Neural cell (in vitro differentiated cells): ENCODE measurements at regions not wholly inside any gene's neighbourhood (a gene's known extent, or its start where the extent isn't known, plus 50 kb on each side); places are given as distances from the start of the nearest gene placed in this dataset.

Experiments used
- H2AFZ ChIP-seq: fragments of 200-600, 300-800 bp; sonication (generic), shearing (Covaris generic); 2 replicates; pipeline ENCODE4 v1.6.0; 2014; ENCODE audit warnings: low read depth, mild to moderate bottlenecking, antibody characterized with exemption, low read length, moderate library complexity
- H3F3A ChIP-seq: fragments of 200-600 bp; shearing (Covaris generic); 2 replicates; pipeline ENCODE4 v1.6.1; 2016; ENCODE audit warnings: mild to moderate bottlenecking, moderate library complexity, mixed read lengths, antibody characterized with exemption, low read length; ENCODE audit not compliant: insufficient read depth, poor library complexity, severe bottlenecking
- H3K27ac ChIP-seq: fragments of 200-600, 300-800 bp; sonication (generic), shearing (Covaris generic); 2 replicates; pipeline ENCODE4 v1.5.1; 2014; ENCODE audit warnings: mild to moderate bottlenecking, low read length, moderate library complexity
- H3K27me3 ChIP-seq: fragments of 300-800, 200-600 bp; sonication (generic), shearing (Covaris generic); 2 replicates; pipeline ENCODE4 v1.6.0; 2014; ENCODE audit warnings: mild to moderate bottlenecking, low read depth, low read length, moderate library complexity; ENCODE audit not compliant: insufficient read depth
- H3K36me3 ChIP-seq: fragments of 300-800, 200-600 bp; sonication (generic), shearing (Covaris generic); 2 replicates; pipeline ENCODE4 v1.5.1; 2014; ENCODE audit warnings: mild to moderate bottlenecking, antibody characterized with exemption, low read length, moderate library complexity; ENCODE audit not compliant: insufficient read depth
- H3K4me2 ChIP-seq: fragments of 300-800, 200-600 bp; sonication (generic), shearing (Covaris generic); 2 replicates; pipeline ENCODE4 v1.6.0; 2014; ENCODE audit warnings: mild to moderate bottlenecking, low read length
- H3K4me3 ChIP-seq: fragments of 300-800, 200-600 bp; sonication (generic), shearing (Covaris generic); 2 replicates; pipeline ENCODE4 v1.5.1; 2014; ENCODE audit warnings: mild to moderate bottlenecking, low read length, moderate library complexity
- H3K79me2 ChIP-seq: fragments of 200-600 bp; shearing (Covaris generic); replicated peaks from 2 replicates; pipeline ENCODE4 v1.6.0; 2014; ENCODE audit warnings: mild to moderate bottlenecking, low read length, moderate library complexity; ENCODE audit not compliant: insufficient read depth
- H3K9ac ChIP-seq: fragments of 300-800, 200-600 bp; sonication (generic), shearing (Covaris generic); 2 replicates; pipeline ENCODE4 v1.6.1; 2016; ENCODE audit warnings: mild to moderate bottlenecking, low read length, mixed read lengths
- H3K9me2 ChIP-seq: fragments of 200-600 bp; shearing (Covaris generic); 2 replicates; pipeline ENCODE4 v1.6.1; 2016; ENCODE audit warnings: mild to moderate bottlenecking, low read length, mixed read lengths; ENCODE audit not compliant: insufficient read depth
- H3K9me3 ChIP-seq: fragments of 200-600, 300-800 bp; sonication (generic), shearing (Covaris generic); 2 replicates; pipeline ENCODE4 v1.6.1; 2016; ENCODE audit warnings: mild to moderate bottlenecking, mixed run types, low read length, moderate library complexity, mixed read lengths
- H4K20me1 ChIP-seq: fragments of 200-600 bp; shearing (Covaris generic); 2 replicates; pipeline ENCODE4 v1.6.1; 2016; ENCODE audit warnings: mild to moderate bottlenecking, mixed run types; ENCODE audit not compliant: insufficient read depth
- EP300 ChIP-seq: fragments of 450-650 bp; conservative IDR thresholded peaks from 2 replicates; pipeline ENCODE4 v1.6.1; 2014; ENCODE audit warnings: antibody characterized with exemption, mild to moderate bottlenecking, moderate library complexity; ENCODE audit not compliant: poor library complexity, severe bottlenecking
- EZH2 ChIP-seq: fragments of 200-600, 300-800 bp; shearing (Covaris generic), sonication (generic); IDR thresholded peaks from 2 replicates; pipeline ENCODE4 v1.6.1; 2014; ENCODE audit warnings: antibody characterized with exemption, low read length, borderline replicate concordance, mild to moderate bottlenecking; ENCODE audit not compliant: insufficient read depth, poor library complexity, severe bottlenecking
- MXI1 ChIP-seq: fragments of 450-650 bp; conservative IDR thresholded peaks from 2 replicates; pipeline ENCODE4 v1.6.1; 2014; ENCODE audit warnings: antibody characterized with exemption, mild to moderate bottlenecking; ENCODE audit not compliant: poor library complexity, severe bottlenecking
- POLR2AphosphoS5 ChIP-seq: IDR thresholded peaks from 2 replicates; pipeline ENCODE4 v1.6.1; 2012
- RAD21 ChIP-seq: fragments of 450-650 bp; conservative IDR thresholded peaks from 2 replicates; pipeline ENCODE4 v1.6.1; 2014; ENCODE audit warnings: antibody characterized with exemption, mild to moderate bottlenecking, moderate library complexity
- REST ChIP-seq: IDR thresholded peaks from 2 replicates; pipeline ENCODE4 v1.6.1; 2012; ENCODE audit warnings: borderline replicate concordance
- SMC3 ChIP-seq: fragments of 450-650 bp; conservative IDR thresholded peaks from 2 replicates; pipeline ENCODE4 v1.6.1; 2014; ENCODE audit warnings: antibody characterized with exemption, mild to moderate bottlenecking, moderate library complexity; ENCODE audit not compliant: poor library complexity
- TAF1 ChIP-seq: IDR thresholded peaks from 2 replicates; pipeline ENCODE4 v1.6.1; 2012; ENCODE audit warnings: low read depth
- TF ChIP-seq, protein P1 (sequence below): fragments of 450-650 bp; IDR thresholded peaks from 2 replicates; pipeline ENCODE4 v1.5.1; 2014; ENCODE audit warnings: antibody characterized with exemption, mild to moderate bottlenecking, moderate library complexity; ENCODE audit not compliant: poor library complexity, severe bottlenecking

GRCh38 chr2:111663471-111664274 lies 220.3 kb downstream of the ANAPC1 start:
- TF ChIP-seq EZH2 (no peak), RAD21 (no peak), SMC3 (no peak), POLR2AphosphoS5 (no peak), REST (no peak), EP300 (no peak), TAF1 (no peak), MXI1 (no peak)
- TF ChIP-seq, protein P1, sequence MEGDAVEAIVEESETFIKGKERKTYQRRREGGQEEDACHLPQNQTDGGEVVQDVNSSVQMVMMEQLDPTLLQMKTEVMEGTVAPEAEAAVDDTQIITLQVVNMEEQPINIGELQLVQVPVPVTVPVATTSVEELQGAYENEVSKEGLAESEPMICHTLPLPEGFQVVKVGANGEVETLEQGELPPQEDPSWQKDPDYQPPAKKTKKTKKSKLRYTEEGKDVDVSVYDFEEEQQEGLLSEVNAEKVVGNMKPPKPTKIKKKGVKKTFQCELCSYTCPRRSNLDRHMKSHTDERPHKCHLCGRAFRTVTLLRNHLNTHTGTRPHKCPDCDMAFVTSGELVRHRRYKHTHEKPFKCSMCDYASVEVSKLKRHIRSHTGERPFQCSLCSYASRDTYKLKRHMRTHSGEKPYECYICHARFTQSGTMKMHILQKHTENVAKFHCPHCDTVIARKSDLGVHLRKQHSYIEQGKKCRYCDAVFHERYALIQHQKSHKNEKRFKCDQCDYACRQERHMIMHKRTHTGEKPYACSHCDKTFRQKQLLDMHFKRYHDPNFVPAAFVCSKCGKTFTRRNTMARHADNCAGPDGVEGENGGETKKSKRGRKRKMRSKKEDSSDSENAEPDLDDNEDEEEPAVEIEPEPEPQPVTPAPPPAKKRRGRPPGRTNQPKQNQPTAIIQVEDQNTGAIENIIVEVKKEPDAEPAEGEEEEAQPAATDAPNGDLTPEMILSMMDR = no peak
- no peaks in the 10 kb centered on the region for H3K36me3 ChIP-seq
- no peak overlapping the region for H3K4me3 ChIP-seq
- H4K20me1 ChIP-seq = no peaks in the 10 kb centered on the region
- H3K79me2 ChIP-seq = no peaks in the 10 kb centered on the region
- no peak overlapping the region for H3K9ac ChIP-seq
- no peaks in the 10 kb centered on the region for H3K9me3 ChIP-seq
- no peaks in the 10 kb centered on the region for H3K9me2 ChIP-seq
- H2AFZ ChIP-seq = no peak overlapping the region
- no peak overlapping the region for H3K27ac ChIP-seq
- H3K27me3 ChIP-seq = no peaks in the 10 kb centered on the region
- no peak overlapping the region for H3K4me2 ChIP-seq
- H3F3A ChIP-seq = no peaks in the 10 kb centered on the region

DNA sequence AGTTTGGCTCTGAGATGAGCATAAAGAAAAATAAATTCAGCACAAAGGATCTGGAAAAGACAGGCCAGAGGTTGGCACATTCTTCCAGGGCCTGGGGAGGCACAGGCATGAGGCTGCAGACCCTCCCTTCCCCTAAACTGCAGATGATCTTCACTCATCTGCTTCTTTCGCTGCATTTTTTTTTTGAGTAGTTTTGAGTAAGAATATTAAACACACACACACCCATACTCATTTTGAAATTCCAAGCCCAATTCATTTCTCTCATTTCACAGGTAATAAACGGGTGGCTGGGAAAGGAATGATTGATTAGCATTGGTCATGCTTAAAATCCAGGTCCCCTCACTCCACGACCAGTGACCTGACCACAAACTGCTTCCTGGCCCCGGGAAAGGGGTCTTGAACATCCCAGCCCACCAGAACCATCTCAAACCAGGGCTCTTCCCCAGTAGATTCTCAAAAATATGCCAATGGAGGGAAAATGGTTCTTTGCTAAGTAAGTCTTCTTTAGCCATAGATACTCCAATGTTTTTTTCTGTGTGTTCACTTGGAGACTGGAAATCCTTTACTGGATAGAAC lies 219.6 kb downstream of the ANAPC1 start:
- H3K9me3 ChIP-seq = no peaks in the 10 kb centered on the region
- H3F3A ChIP-seq = no peaks in the 10 kb centered on the region
- no peak overlapping the region for H3K27ac ChIP-seq
- no peaks in the 10 kb centered on the region for H4K20me1 ChIP-seq
- TF ChIP-seq POLR2AphosphoS5 = no peak
- TF ChIP-seq SMC3 = no peak
- no peak for TF ChIP-seq RAD21
- no peak for TF ChIP-seq EP300
- TF ChIP-seq, protein P1 = no peak
- no peak for TF ChIP-seq TAF1
- TF ChIP-seq REST = no peak
- no peak overlapping the region for H3K9ac ChIP-seq
- no peaks in the 10 kb centered on the region for H3K27me3 ChIP-seq
- no peak overlapping the region for H3K4me3 ChIP-seq
- H2AFZ ChIP-seq = no peak overlapping the region
- H3K4me2 ChIP-seq = no peak overlapping the region
- H3K36me3 ChIP-seq = no peaks in the 10 kb centered on the region
- no peaks in the 10 kb centered on the region for H3K79me2 ChIP-seq
- no peaks in the 10 kb centered on the region for H3K9me2 ChIP-seq
